GM18520 (cell line): ENCODE measurements at regions not wholly inside any gene's neighbourhood (a gene's known extent, or its start where the extent isn't known, plus 50 kb on each side); places are given as distances from the start of the nearest gene placed in this dataset.
"Not testable (repeated sequence)": the region's sequence is repeated elsewhere in the genome, so short reads cannot be mapped to it uniquely, and the experiment has no call there.

Experiments
- ATAC-seq: cut with Tn5 transposase; IDR thresholded peaks from one replicate; pipeline ENCODE4 v1.9.1; 2021; ENCODE audit not compliant: unreplicated experiment

DNA sequence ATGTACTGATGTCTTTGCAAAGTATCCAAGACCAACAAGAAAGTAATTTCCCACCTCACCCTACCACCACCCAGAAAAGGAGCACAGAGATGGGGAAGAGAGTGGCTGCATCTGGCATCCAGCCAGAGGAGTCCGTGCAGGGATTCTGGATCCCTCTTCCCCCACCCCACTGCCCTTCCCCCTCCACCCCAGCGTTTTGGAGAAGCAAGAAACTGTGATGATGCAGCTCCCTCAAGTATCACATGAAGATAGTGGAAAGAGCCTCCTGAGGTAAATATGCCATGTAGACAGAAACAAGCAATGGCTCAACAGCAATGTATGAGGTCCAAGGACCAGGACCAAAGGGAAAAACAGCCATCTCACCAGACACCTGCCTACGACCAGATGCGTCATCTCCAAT lies 153.8 kb downstream of the DEPDC1B start:
- ATAC-seq, result no peak

DNA sequence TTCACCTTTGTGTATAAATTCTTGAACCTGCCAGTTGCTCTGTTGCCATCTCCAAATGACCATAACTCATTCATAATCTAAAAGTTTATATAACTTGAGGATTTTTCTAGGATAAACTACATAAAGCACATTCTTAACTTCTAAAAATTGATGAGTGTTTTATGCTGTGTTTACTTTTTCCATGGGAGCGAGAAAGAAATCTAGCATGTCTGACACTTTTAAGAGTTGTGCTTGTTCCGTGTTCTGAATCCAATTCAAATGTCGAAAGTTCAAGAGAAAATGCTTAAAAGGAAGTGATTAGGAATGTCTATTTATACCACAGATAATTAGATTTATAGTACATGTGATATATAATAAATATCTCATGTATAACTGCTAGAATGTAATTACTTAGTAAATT lies 154.4 kb downstream of the DEPDC1B start:
- no peak for ATAC-seq

DNA sequence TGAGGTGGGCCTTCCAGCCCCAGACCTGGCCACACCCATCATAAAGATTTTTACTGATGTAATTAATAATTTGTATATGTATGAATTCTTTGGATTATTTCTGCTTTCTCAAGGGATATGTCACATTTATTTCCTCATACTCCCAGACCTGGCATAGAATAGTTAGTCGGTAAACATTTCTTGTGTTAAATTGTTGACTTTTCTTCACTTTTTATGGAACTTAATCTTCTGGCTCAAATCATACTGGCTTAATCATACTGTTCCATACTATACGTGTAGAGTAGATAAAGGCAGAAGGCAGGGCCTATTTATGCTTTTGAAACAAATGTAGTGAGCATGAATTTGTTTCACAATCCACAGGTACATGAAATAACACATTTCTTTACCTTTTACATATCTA lies 155.8 kb downstream of the DEPDC1B start:
- no peak for ATAC-seq

DNA sequence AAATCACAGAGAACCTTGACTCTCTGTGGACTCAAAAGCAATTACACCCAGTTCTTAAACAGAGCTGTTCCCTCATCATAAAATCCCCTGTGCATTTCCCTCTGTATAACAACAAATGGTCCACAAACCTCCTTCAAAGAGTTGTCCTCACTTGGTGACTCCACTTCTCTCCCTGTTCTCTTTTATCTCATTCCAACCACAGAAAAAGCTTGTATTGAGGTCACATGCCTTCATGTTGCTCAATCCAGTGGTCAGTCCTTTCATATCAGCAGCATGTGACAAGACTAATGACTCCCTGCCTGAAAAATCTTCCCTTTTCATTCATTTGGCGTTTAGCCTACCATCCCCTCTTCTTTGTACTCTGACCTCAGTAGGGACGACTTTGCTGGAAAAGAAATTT lies 158.0 kb downstream of the DEPDC1B start:
- ATAC-seq, result peak; percentile 21

DNA sequence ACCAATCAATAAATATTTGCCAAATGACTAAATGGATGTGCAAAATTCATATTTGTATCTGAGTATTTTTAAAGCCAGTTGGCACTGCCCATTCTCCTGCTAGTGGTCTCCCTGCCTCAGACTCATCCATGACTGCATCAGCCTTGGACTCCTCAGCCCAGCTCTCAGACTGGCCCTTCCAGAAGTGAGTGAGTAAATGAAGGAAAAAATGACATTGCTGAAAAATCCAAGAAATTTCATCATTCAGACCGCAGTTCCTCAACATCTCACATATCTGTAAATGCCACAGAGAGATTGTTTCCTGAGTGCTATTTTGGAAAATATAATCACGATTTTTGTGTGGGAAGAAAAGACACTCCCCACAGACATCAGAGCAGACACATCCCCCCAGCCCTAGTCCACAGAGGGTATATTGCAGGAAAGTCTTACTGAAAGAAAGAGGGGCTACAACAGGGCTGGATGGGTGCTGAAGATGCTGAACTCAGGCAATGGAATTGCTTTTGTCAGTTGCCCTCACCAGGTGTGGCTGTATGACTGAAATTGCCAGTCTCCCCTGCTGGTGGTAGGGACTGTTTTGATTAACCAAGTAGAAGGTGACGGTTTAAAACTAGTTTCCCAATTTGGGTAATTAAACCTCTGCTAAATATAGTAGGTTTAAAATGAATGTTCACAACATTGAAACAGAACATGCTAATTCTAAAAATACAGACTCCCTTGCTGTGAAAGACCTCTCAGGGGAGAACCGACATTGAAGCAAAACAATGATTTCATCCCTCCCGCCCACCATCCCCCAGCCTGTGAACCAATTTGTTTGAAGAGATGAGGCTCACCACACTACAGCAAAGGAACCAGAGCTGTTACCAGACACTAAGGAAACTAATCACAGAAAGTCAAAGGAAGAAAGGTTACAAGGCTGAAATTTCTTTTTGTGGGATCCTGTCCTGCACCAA lies 158.8 kb downstream of the DEPDC1B start:
- peak; percentile 88 for ATAC-seq

DNA sequence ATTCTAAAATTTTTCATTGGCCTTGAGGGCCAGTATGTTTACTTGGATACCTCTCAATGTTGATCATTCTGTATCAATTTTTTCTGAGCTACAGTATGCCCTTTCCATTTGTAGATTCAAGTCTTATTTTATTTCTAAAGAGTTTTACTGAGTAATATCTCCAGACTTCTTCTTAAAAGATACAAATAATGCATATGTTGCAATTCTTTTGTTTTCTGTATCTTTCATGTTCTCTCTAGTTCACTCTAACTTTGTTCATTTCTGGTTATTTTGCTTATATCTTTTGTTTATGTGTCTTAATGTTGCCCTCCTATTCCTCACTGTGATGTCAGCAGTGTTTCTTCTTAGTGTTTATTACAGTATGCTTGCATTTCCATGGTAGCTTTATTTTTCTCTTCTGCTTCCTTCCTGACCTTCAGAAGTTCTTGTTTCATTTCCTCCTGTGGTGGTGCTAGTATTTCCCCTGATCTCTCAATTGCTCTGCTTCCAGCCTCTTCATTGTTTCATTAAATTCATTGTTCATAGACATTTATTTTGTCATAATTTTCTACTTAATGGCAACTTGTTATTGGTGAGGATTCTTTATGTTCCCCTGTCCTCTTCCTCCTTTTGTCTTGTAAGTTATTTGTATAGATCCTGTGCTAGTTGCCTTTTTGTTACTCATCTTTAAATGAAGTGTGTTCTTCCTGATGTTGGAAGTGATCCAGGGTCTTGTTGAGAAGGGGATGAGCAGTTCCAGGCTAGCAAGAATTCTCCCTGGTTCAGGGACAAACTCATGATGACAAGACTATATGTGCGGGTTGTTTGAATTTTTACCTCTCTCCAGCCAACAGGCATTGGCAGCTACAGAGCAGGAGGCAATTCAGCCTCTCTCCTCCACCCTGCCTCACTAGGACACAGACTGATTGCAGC lies 160.8 kb downstream of the DEPDC1B start:
- no peak for ATAC-seq

DNA sequence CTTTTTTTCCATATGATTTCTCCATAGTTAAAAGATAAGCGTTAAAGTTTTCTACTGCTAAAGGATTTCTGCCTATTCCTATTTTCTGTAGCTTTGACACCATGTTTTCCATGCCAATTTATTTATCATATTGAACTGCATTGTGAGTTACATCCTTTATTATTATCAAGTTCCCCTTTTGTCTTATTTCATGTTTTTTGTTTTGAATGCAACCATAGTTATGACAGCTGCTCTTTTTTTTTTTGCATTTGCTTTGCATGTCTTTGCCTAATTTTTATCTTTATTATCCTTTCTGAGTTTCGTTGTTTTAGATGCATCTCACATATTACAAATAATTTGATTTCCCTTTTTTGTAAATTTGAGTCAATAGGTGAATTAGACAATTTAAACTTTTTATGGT lies 161.5 kb downstream of the DEPDC1B start:
- ATAC-seq, result no peak

DNA sequence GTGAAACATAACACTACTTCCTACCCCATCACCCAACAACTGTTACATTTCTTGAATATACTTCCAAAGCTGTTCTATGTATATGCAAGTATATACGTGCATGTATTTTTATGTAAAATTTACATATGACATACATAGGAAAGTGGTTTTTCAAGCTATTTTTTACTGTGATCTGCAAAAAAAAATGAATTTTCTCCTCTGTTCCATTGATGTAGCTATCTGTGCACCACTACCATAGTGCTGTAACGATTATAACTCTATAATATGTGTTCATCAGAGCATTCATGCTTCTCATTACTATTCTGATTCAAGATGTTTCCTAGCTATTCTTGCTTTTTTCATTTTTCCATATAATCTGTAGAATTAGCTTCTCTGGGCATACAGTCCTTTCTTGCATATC lies 164.0 kb downstream of the DEPDC1B start:
- ATAC-seq, result no peak

DNA sequence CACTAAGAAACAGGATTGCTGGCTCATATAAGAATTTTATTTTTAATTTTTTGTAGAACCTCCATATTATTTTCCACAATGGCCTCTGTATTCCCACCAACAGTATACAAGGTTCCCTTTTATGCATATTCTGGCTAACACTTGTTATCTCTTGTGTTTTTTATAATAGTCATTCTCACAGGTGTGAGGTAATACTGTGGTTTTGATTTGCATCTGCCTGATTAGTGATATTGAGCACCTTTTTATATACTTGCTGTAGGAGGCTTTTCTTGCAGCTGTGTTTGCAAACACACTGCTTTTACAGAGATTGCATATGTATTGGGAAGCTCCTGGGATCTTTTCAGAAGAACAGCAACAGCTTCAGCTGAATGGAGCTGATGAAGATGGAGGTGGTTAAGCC lies 164.8 kb downstream of the DEPDC1B start:
- ATAC-seq, result peak; percentile 83

DNA sequence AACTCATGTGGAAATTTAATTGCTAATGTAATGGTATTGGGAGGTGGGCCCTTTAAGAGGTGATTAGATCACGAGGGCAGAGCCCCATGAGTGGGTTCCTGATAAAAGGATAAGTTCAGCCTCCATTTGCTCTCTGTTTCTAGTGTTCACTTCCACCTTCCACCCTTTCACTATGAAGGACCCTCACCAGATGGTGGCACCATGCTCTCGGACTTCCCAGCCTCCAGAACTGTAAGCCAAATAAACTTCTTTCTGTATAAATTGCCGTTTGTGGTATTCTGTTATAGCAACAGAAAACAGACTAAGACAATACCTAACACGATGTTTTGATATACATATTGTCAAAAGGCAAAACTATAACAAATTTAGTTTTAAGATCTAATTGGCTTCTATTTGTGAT lies 166.2 kb downstream of the DEPDC1B start:
- no peak for ATAC-seq

DNA sequence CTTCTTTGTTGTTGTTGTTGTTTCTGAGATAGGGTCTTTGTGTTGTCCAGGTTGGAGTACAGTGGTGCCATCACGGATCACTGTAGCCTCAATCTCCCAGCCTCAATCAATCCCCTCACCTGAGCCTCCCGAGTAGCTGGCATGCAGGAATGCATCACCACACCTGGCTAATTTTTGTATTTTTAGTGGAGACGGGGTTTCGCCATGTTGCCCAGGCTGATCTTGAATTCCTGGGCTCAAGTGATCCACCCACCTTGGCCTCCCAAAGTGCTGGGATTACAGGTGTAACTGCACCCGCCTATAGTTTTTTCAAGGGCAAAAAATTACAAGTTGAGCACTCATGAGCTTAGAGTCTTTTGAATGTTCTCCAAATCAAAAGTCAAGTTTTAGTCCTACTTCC lies 167.2 kb downstream of the DEPDC1B start:
- not testable (repeated sequence) for ATAC-seq

DNA sequence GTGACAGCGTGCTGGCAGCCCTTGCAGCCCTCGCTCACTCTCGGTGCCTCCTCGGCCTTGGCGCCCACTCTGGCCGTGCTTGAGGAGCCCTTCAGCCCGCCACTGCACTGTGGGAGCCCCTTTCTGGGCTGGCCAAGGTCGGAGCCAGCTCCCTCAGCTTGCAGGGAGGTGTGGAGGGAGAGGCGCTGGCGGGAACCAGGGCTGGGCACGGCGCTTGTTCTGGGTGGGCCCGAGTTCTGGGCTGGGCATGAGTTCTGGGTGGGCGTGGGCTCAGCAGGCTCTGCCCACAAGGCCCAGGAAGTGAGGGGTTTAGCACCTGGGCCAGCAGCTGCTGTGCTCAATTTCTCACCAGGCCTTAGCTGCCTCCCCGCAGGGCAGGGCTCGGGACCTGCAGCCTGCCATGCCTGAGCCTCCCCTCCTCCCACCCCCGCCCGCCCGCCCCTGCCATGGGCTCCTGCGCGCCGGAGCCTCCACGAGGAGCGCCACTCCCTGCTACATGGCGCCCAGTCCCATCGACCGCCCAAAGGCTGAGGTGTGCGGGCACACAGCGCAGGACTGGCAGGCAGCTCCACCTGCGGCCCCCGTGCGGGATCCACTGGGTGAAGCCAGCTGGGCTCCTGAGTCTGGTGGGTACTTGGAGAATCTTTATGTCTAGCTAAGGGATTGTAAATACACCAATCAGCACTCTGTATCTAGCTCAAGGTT lies 169.7 kb downstream of the DEPDC1B start:
- not testable (repeated sequence) for ATAC-seq

DNA sequence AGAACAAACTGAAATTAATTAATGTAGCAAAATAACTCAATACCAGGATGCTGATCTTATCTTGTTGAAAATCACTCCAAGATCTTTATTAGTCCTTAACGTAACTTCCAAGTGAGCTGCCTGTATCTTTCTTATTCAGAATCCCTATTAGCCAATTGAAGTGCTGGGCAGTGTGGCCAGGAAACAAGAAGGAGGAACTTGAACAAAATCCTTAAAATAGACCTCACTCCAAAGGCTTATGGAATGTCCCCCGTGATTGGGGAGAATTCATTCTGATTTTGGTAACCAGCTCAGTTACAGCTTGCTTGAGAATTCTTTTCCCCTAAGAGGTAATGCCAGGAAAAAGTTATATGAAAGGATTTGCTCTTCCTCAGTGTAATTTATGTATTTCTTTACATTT lies 171.0 kb downstream of the DEPDC1B start:
- ATAC-seq, result no peak

DNA sequence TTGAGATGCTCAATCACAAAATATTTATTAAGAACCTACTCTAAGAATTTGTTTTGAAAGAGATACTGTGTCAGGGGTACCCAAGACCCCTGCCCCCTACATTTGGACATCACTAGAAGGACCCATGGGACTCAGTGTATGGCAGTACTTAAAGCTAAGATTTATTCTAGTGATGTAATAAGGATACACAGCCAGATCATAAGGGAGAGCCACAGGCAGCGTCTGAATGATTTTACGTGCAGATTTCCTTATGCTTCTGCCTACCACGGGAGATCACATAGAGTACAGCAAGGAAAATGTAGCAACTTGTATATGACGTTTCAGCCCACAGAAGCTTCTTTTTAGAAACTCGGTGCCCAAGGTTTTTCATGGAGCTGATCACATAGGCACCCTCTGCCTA lies 172.9 kb downstream of the DEPDC1B start:
- ATAC-seq, result no peak

DNA sequence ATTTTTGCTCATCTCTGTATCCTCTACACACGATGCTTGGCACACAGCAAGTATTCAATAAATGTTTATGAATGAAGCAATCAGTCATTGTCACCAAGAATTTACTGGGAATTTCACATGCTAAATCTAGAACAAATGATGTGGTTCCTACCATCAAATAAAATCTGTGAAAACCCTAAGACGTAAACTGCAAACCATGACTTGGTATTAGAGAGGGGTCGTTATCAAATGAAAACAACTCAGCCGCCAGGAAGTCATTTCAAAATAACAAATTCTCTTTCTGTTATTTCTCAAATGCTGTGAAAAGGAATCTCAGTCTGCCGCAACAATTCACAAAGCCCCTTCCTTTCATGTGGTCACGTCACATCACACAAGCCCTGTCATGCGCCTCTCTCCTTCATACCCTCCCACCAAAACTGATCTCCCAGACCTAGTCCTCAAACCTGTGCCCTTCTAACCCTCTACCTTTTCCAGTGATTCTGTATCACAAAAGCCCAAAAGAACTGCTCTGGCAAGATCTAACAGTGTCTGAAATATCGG lies 173.6 kb downstream of the DEPDC1B start:
- ATAC-seq, result no peak

DNA sequence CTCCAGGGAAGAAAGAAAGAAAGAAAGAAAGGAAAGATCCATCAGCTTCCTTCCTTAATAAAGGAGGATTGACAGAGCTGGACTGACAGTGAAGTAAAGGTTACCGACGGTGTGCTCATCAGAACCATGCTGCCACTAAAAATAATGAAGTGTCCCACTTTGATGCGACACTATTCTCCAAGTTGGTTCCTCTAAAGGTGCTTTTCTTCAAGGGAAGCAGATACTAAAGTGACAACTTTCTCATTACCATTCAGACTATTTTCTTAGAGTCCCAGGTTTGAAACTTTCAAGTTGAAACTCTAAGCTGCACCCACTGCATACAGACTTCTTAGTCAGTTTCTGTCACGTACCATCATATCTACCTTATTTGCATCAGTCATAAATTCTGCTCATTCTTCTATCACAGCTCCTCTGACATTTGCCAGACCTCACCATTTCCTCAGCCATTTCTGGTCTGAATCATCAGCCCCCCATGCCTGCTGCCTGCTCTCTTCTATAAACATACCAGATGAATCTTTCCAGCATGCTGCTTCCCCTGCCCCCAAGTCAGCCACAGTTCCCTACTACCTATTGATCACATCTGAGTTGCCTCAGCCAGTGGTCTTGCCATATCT lies 177.6 kb downstream of the DEPDC1B start:
- peak; percentile 86 for ATAC-seq

DNA sequence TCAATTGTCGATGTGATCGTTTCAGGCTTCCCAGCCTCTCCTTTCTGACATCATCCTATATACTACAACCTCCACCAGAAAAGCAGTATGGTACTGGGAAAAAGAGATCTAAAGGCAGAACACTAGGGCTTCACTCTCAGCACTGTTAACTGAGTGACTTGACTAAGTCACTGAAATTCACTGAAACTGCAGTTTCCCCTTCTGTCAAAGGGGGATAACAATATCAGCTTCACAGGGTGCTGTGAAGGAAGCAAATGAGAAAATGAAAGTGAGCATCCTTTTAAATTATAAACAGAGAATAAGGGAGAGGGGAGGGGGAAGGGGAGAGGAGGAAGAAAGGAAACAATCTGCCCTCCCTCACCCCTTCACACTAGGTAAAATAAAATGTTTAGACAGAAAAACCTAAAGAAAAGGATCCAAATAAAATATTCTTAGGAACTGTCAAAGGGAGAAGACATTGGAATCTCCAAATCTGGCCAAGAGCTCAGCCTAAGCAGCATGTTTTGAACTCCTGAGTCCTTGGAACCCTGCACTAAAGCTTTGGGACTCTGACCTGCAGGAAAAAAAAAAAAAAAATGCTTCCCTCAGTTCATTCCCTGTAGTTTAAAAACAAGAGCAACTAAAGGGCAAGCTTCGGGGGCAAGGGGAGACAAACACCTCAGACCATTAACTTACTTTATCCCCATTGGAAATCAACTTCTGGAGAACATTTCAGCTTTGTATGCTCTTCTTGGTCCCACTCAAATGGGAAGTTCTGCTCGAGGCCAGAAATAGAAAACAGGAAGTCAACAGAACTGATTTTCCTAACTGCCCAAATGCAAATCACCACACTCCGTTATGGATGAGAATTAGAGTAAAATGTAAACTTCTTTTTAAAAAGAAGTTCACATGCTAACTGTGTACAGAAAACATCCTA lies 178.3 kb downstream of the DEPDC1B start:
- peak; percentile 57 for ATAC-seq

DNA sequence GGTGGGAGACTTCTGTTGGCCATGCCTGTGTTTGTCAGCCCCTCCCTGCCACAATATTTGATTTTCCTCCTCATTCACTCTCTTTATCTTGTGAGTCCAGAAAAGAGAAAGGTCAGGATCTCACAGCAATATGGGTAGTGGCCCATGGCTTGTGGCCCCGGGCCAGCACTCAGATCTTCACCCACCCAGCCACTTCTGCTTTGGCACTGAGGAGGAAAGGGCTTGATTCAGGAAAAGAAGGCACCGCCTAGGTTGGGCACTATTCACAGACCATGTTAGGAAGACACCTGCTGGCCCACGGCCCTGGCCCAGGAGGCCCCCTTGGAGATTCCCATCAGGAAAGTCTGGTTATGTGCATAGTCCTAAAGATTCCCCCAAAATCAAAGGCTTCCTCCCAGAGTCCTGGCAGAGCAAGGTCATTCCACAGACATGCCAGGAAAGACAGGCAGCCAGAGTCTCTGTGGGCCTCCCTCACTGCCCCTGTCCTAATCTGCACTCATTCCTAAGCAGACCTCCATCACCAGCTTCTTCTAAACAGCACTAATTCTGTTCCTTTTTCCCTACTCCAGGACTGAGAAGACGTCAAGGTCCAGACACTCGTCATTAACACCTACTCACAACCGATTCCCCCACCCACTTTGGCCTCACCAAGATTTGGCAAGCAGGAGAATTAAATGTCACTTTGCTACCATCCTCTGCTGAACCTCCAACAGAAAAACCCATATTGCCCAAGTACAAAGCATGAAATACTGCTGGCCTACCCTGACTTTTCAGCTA lies 179.3 kb downstream of the DEPDC1B start:
- no peak for ATAC-seq

DNA sequence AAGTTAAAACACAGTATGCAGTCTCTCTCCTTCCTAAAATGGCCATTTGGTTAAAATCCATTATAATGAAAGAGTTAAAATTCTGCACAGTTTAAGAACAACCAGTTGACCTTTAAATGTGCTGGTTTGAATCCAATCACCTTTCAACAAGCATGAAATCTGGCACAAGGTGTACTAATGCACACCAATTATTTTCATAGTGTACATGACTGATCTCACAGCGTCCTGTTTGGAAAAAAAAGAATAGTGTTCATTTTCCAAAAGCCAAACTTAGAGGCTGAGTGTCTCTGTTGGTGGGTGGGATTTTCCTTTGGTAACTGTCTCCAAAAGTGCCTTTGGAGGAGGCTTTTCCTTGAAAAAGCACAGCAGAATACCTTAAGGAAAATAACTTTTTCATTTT lies 180.6 kb downstream of the DEPDC1B start:
- no peak for ATAC-seq
